ENCODE measurements at regions not wholly inside any gene's neighbourhood (a gene's known extent, or its start where the extent isn't known, plus 50 kb on each side); places are given as distances from the start of the nearest gene placed in this dataset.

DNA sequence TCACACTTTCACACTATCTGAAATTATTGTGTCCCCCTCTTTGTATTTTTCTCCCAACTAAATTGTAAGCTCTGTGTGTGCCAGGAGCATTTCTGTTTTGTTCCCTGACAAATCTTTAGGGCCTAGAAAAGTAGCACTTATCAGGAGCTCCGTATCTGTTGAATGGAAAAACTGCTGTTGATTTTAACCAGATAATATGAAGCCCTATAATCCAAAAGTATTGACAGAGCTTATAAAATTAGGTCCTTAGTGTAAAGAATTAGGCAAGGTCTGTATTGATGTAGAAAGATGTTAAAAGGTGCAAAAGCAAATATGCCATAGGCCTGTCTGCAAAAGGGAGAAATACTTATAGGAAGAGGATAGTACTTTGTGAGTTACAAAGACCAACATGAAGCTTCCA is 109.4 kb upstream of the ISL1 start:
- TF ChIP-seq BHLHE40 (IDR thresholded peaks at IDR 0.05; ENCODE audit: borderline replicate concordance): no peak
- TF ChIP-seq, protein P1, sequence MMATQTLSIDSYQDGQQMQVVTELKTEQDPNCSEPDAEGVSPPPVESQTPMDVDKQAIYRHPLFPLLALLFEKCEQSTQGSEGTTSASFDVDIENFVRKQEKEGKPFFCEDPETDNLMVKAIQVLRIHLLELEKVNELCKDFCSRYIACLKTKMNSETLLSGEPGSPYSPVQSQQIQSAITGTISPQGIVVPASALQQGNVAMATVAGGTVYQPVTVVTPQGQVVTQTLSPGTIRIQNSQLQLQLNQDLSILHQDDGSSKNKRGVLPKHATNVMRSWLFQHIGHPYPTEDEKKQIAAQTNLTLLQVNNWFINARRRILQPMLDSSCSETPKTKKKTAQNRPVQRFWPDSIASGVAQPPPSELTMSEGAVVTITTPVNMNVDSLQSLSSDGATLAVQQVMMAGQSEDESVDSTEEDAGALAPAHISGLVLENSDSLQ (IDR thresholded peaks at IDR 0.05): no peak
